GM18505 (cell line): ENCODE measurements at regions not wholly inside any gene's neighbourhood (a gene's known extent, or its start where the extent isn't known, plus 50 kb on each side); places are given as distances from the start of the nearest gene placed in this dataset.

Source experiments
- ATAC-seq: cut with Tn5 transposase; IDR thresholded peaks from one replicate; pipeline ENCODE4 v1.9.1; 2021; ENCODE audit not compliant: unreplicated experiment
- POLR2A ChIP-seq: IDR thresholded peaks from 4 replicates; pipeline ENCODE4 v1.6.1; 2011; ENCODE audit warnings: borderline replicate concordance; ENCODE audit not compliant: insufficient read depth, insufficient read length; ENCODE audit errors: extremely low read depth

GRCh38 chr11:27254744-27255446, 108.1 kb downstream of the CCDC34 start:
- ATAC-seq = no peak
- TF ChIP-seq POLR2A = no peak

GRCh38 chr11:27253224-27253623, 109.8 kb downstream of the CCDC34 start:
- ATAC-seq = no peak
- TF ChIP-seq POLR2A = no peak

- no peak for ATAC-seq
- no peak for TF ChIP-seq POLR2A
These were observed 111.9 kb downstream of the CCDC34 start for GRCh38 chr11:27250867-27251665.

GRCh38 chr11:27248576-27249509, 114.2 kb downstream of the CCDC34 start:
- ATAC-seq = no peak
- no peak for TF ChIP-seq POLR2A

- TF ChIP-seq POLR2A = no peak
- ATAC-seq = no peak
These were observed 115.4 kb downstream of the CCDC34 start for GRCh38 chr11:27247660-27248059.

GRCh38 chr11:27246925-27247324, 116.1 kb downstream of the CCDC34 start:
- no peak for TF ChIP-seq POLR2A
- no peak for ATAC-seq

- no peak for ATAC-seq
- TF ChIP-seq POLR2A = no peak
These were observed 118.1 kb downstream of the CCDC34 start for GRCh38 chr11:27244900-27245299.

GRCh38 chr11:27242591-27242990, 120.4 kb downstream of the CCDC34 start:
- no peak for ATAC-seq
- no peak for TF ChIP-seq POLR2A

GRCh38 chr11:27241311-27242122, 121.5 kb downstream of the CCDC34 start:
- ATAC-seq = no peak
- no peak for TF ChIP-seq POLR2A

GRCh38 chr11:27239305-27239942, 123.6 kb downstream of the CCDC34 start:
- no peak for ATAC-seq
- no peak for TF ChIP-seq POLR2A

GRCh38 chr11:27238811-27239210, 124.2 kb downstream of the CCDC34 start:
- TF ChIP-seq POLR2A = no peak

GRCh38 chr11:27237643-27238042, 125.4 kb downstream of the CCDC34 start:
- no peak for TF ChIP-seq POLR2A
- no peak for ATAC-seq

More at GRCh38 chr11:27238811-27239210, 124.2 kb downstream of the CCDC34 start:
- ATAC-seq = no peak

GRCh38 chr11:27234961-27235360, 128.1 kb downstream of the CCDC34 start:
- no peak for TF ChIP-seq POLR2A
- no peak for ATAC-seq
